Ascending aorta (tissue), 2 donors: ENCODE measurements at regions not wholly inside any gene's neighbourhood (a gene's known extent, or its start where the extent isn't known, plus 50 kb on each side); places are given as distances from the start of the nearest gene placed in this dataset.

Source experiments
- DNase-seq, 2 donors: peaks; one replicate each; pipeline ENCODE4 v3.0.0-alpha.2; 2019; ENCODE audit warnings: low spot score in 2 of 2
- H3K27ac ChIP-seq, 2 donors: fragments of 200-600 bp; sonication (generic); one replicate each; pipeline ENCODE4 v1.5.1; 2016 to 2017; ENCODE audit warnings: mild to moderate bottlenecking in 1 of 2
- H3K27me3 ChIP-seq: fragments of 200-600 bp; sonication (generic); one replicate; pipeline ENCODE4 v1.5.1; 2017
- H3K36me3 ChIP-seq, 2 donors: fragments of 200-600 bp; sonication (generic); one replicate each; pipeline ENCODE4 v1.5.1; 2016
- H3K4me1 ChIP-seq, 2 donors: fragments of 200-600 bp; sonication (generic); one replicate each; pipeline ENCODE4 v1.5.1; 2016 to 2017; ENCODE audit warnings: mild to moderate bottlenecking in 1 of 2
- H3K4me3 ChIP-seq, 2 donors: fragments of 200-600 bp; sonication (generic); one replicate each; pipeline ENCODE4 v1.5.1; 2016 to 2017; ENCODE audit warnings: mild to moderate bottlenecking in 1 of 2
- H3K9me3 ChIP-seq, 2 donors: fragments of 200-600 bp; sonication (generic); one replicate each; pipeline ENCODE4 v1.5.1; 2016
- intact Hi-C: fragments of 100-400 bp; cut with DNase I; formaldehyde crosslinking; loops from one replicate; pipeline ENCODE4 v1.15.1; 2023
- TF ChIP-seq, protein P1 (sequence below), 3 experiments: fragments of 200-600 bp in 2 of 3; fragments of 450-650 bp in 1 of 3; sonication (generic) in 2 of 3; IDR thresholded peaks; one replicate each; pipeline ENCODE4 v1.5.1; 2016 to 2019; ENCODE audit warnings: antibody characterized with exemption in 3 of 3, mild to moderate bottlenecking in 1 of 3, moderate library complexity in 1 of 3

DNA sequence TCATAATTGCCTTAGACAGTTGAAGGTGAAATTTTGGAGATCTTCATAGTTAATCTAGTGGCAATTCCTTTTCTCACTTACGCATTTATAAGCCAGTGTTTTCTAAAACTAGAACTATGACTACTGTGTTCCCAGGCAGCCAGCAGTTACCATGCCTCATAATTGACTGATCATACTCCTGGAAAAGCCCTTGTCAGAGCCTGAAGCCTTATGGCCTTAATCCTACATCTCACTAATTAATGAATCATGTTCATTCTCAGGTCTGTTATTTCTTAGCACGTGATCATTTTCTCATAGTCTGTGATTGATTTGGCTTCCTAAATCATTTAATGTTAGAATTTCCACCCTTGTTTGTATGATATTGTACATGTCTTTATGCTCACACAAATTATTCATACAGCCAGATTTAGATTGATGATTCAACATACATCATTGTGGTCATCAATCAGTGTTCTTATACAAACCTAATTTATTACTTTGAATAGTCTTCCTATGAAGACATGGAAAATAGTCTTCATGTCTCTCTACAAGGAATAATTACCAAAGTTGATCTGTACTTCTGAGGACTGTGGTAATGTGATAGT lies 132.6 kb upstream of the ASCC3 start:
- DNase-seq = no peak
- Histone ChIP-seq H3K27me3 (no peaks in the 10 kb centered on the region), H3K36me3 (no peaks in the 10 kb centered on the region), H3K4me1 (no peaks in the 10 kb centered on the region), H3K4me3 (no peak overlapping the region), H3K9me3 (no peaks in the 10 kb centered on the region), H3K27ac (no peak overlapping the region)
- TF ChIP-seq, protein P1, sequence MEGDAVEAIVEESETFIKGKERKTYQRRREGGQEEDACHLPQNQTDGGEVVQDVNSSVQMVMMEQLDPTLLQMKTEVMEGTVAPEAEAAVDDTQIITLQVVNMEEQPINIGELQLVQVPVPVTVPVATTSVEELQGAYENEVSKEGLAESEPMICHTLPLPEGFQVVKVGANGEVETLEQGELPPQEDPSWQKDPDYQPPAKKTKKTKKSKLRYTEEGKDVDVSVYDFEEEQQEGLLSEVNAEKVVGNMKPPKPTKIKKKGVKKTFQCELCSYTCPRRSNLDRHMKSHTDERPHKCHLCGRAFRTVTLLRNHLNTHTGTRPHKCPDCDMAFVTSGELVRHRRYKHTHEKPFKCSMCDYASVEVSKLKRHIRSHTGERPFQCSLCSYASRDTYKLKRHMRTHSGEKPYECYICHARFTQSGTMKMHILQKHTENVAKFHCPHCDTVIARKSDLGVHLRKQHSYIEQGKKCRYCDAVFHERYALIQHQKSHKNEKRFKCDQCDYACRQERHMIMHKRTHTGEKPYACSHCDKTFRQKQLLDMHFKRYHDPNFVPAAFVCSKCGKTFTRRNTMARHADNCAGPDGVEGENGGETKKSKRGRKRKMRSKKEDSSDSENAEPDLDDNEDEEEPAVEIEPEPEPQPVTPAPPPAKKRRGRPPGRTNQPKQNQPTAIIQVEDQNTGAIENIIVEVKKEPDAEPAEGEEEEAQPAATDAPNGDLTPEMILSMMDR (IDR thresholded peaks at IDR 0.05) = no peak
- intact Hi-C loops = no loop called here

DNA sequence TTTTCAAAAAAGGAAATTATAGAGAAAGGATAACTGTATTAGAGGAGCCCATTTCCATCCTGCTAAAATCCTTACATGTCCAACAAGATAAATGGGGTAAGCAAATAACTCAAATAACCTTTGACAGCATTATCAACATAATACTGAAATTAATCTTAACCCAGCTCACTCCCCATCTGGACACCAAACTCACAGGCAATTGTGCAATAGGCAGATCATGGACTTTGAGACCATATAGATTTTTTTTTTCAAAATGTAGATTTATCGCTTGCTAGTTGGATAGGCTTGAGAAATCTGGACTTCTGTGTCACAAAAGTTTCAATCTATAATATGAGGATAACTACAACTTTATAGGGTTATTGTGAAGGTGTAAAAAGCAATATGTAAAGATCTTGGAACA lies 134.4 kb upstream of the ASCC3 start:
- DNase-seq = no peak
- no peaks in the 10 kb centered on the region for H3K36me3 ChIP-seq
- no peaks in the 10 kb centered on the region for H3K4me1 ChIP-seq
- H3K27me3 ChIP-seq = no peaks in the 10 kb centered on the region
- TF ChIP-seq, protein P1 (IDR thresholded peaks at IDR 0.05) = no peak
- intact Hi-C loops = no loop called here
- H3K4me3 ChIP-seq = no peak overlapping the region
- no peaks in the 10 kb centered on the region for H3K9me3 ChIP-seq
- H3K27ac ChIP-seq = no peak overlapping the region

DNA sequence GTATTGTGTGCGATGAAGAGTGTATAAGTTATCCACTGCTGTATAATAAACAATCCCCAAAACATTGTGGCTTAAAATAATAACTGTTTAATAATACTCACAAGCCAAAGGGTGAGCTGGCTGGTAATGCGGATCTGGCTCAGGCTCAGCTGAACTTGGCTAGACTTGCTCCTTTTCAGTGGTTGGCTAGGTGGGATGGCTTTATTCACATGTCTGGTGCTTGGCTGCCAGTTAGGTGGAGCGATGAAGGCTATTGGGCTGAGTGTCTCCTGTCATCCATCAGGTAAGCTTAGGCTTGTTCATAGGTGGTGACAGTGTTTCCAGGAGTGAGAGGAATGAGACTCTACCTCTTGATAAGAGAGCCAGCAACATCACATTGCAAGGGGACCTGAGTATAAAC lies 135.0 kb upstream of the ASCC3 start:
- Histone ChIP-seq H3K9me3 (no peaks in the 10 kb centered on the region), H3K36me3 (no peaks in the 10 kb centered on the region), H3K4me3 (no peak overlapping the region), H3K27me3 (no peaks in the 10 kb centered on the region), H3K27ac (no peak overlapping the region), H3K4me1 (no peaks in the 10 kb centered on the region)
- TF ChIP-seq, protein P1 (IDR thresholded peaks at IDR 0.05) = no peak
- intact Hi-C loops = no loop called here
- DNase-seq = no peak

DNA sequence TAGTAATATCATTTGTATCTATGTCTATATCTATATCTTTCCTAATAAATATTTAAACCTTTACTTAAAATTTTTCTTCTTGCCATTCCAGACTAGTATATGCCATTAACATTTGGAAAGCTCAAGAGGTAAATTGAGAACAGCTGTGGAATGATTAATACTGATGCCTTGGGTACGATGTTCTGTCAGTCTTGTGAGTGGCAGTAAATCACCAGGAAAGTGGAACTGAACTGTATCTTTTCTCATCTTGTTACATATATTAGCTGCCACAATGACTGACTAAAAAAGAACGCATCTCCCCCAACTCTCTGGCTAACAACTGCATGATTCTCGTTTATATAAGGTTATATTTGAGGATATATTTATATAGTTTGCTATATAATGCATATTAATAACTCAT lies 137.0 kb upstream of the ASCC3 start:
- H3K27me3 ChIP-seq = no peaks in the 10 kb centered on the region
- intact Hi-C loops = no loop called here
- DNase-seq = no peak
- TF ChIP-seq, protein P1 (IDR thresholded peaks at IDR 0.05) = no peak
- H3K4me1 ChIP-seq = no peaks in the 10 kb centered on the region
- no peak overlapping the region for H3K4me3 ChIP-seq
- no peaks in the 10 kb centered on the region for H3K9me3 ChIP-seq
- no peak overlapping the region for H3K27ac ChIP-seq
- H3K36me3 ChIP-seq = no peaks in the 10 kb centered on the region

DNA sequence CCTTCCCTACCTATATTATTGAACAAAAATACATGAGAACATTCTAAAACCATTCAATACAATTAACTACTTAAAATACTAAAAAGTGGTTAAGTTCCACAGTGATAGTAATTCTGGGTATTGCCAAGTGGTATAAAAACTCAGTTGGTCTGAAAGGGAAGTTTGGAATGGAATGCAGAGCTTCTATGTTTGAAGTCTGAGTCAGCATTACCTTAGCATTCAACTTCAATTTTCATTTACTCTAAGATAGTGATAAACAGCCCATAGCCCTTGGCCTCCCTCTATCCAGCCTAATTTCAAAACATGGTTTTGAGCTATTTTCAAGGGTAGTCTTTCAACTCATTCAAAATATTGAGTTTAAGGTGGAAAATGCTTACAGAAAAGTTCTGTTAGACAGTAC lies 140.4 kb upstream of the ASCC3 start:
- TF ChIP-seq, protein P1 (IDR thresholded peaks at IDR 0.05) = no peak
- no peak for DNase-seq
- intact Hi-C loops = no loop called here

DNA sequence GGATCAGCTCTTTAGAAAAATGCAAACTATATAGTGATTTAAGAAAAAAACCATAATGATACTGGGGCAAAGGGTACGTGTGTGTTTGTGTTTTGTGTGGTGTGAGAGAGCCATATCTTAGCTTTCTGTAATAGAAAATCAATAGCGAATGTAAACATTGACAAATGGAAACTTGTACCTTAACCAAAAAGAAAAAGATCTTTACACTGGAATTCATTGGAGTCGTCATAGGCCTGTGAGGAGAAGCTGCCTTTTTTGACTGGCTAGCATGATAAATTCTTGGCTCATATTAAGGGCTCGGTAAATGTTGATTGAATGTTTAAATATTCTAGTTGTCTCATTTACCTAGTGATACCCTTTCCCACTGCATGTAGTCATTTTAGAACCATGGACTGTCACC lies 161.8 kb upstream of the ASCC3 start:
- intact Hi-C loops = no loop called here
- Histone ChIP-seq H3K4me1 (no peaks in the 10 kb centered on the region), H3K4me3 (no peak overlapping the region), H3K27ac (no peak overlapping the region), H3K36me3 (no peaks in the 10 kb centered on the region), H3K27me3 (no peaks in the 10 kb centered on the region), H3K9me3 (no peaks in the 10 kb centered on the region)
- no peak for DNase-seq
- TF ChIP-seq, protein P1 (IDR thresholded peaks at IDR 0.05) = no peak

More for the DNA sequence above, 140.4 kb upstream of the ASCC3 start:
- Histone ChIP-seq H3K4me3 (no peak overlapping the region), H3K27ac (no peak overlapping the region), H3K36me3 (no peaks in the 10 kb centered on the region), H3K4me1 (no peaks in the 10 kb centered on the region), H3K27me3 (no peaks in the 10 kb centered on the region), H3K9me3 (no peaks in the 10 kb centered on the region)
